WTC11 (cell line): ENCODE measurements at regions not wholly inside any gene's neighbourhood (a gene's known extent, or its start where the extent isn't known, plus 50 kb on each side); places are given as distances from the start of the nearest gene placed in this dataset.

Experiments
- ATAC-seq: fragments of 200-7000 bp; cut with Tn5 transposase; 2 replicates; pipeline ENCODE4 v1.10.0; 2021; ENCODE audit warnings: mild to moderate bottlenecking, moderate library complexity
- CTCF ChIA-PET: fragments of 300-600 bp; sonication (Branson Sonifier 250); formaldehyde crosslinking; loops from one replicate; lab custom pipeline; 2021; ENCODE audit warnings: antibody characterized with exemption; lab: Charles Lee
- POLR2A ChIA-PET: fragments of 350-600 bp; sonication (Branson Sonifier 250); formaldehyde crosslinking; loops from one replicate; lab custom pipeline; 2021; ENCODE audit warnings: antibody characterized with exemption; lab: Charles Lee
- DNase-seq: peaks from one replicate; pipeline ENCODE4 v3.0.0; 2021; ENCODE audit warnings: low spot score
- H3K27ac Mint-ChIP-seq: 2 replicates; pipeline ENCODE4 v1.8.0; 2021; ENCODE audit warnings: mixed read lengths
- H3K27me3 Mint-ChIP-seq: 2 replicates; pipeline ENCODE4 v1.8.0; 2021; ENCODE audit warnings: low read depth, mild to moderate bottlenecking, moderate library complexity, mixed read lengths
- H3K36me3 Mint-ChIP-seq: 2 replicates; pipeline ENCODE4 v1.8.0; 2021; ENCODE audit warnings: mixed read lengths
- H3K4me1 Mint-ChIP-seq: 2 replicates; pipeline ENCODE4 v1.8.0; 2022; ENCODE audit warnings: mixed read lengths
- H3K4me3 Mint-ChIP-seq: 2 replicates; pipeline ENCODE4 v1.8.0; 2021; ENCODE audit warnings: mild to moderate bottlenecking, moderate library complexity, mixed read lengths
- H3K9me3 Mint-ChIP-seq: 2 replicates; pipeline ENCODE4 v1.8.0; 2021; ENCODE audit warnings: mixed read lengths
- CBFB ChIP-seq: sonication (generic); formaldehyde crosslinking; IDR thresholded peaks from 2 replicates; pipeline ENCODE4 v1.8.1; 2022; ENCODE audit warnings: mild to moderate bottlenecking, low read depth, missing genetic modification reagents
- ETV6 ChIP-seq: sonication (generic); formaldehyde crosslinking; IDR thresholded peaks from 2 replicates; pipeline ENCODE4 v1.8.1; 2022; ENCODE audit warnings: mild to moderate bottlenecking, missing genetic modification reagents
- GRHL2 ChIP-seq: fragments of 250-450 bp; sonication (Bioruptor Pico); IDR thresholded peaks from 2 replicates; pipeline ENCODE4 v1.8.0; 2022; ENCODE audit warnings: mild to moderate bottlenecking, moderate library complexity; ENCODE audit not compliant: insufficient replicate concordance, severe bottlenecking
- KAT7 ChIP-seq: sonication (generic); formaldehyde crosslinking; IDR thresholded peaks from 2 replicates; pipeline ENCODE4 v1.8.1; 2023; ENCODE audit warnings: missing genetic modification reagents, mild to moderate bottlenecking, borderline replicate concordance
- NR2C2 ChIP-seq: sonication (generic); formaldehyde crosslinking; IDR thresholded peaks from 2 replicates; pipeline ENCODE4 v1.8.0; 2022; ENCODE audit warnings: mild to moderate bottlenecking, missing genetic modification reagents
- SMAD4 ChIP-seq: sonication (generic); formaldehyde crosslinking; IDR thresholded peaks from 2 replicates; pipeline ENCODE4 v1.8.0; 2022; ENCODE audit warnings: mild to moderate bottlenecking, missing genetic modification reagents
- TEAD1 ChIP-seq: sonication (generic); formaldehyde crosslinking; IDR thresholded peaks from 2 replicates; pipeline ENCODE4 v1.8.0; 2022; ENCODE audit warnings: mild to moderate bottlenecking, missing genetic modification reagents
- ZNF121 ChIP-seq: sonication (generic); formaldehyde crosslinking; IDR thresholded peaks from 2 replicates; pipeline ENCODE4 v1.8.0; 2023; ENCODE audit warnings: missing genetic modification reagents
- ZNF396 ChIP-seq: fragments of 250-450 bp; sonication (Bioruptor Pico); IDR thresholded peaks from 2 replicates; pipeline ENCODE4 v1.8.0; 2021; ENCODE audit warnings: mild to moderate bottlenecking, moderate library complexity, borderline replicate concordance
- ZNF671 ChIP-seq: fragments of 250-450 bp; sonication (Bioruptor Pico); IDR thresholded peaks from 2 replicates; pipeline ENCODE4 v1.8.0; 2021; ENCODE audit warnings: mild to moderate bottlenecking
- TF ChIP-seq, protein P1 (sequence below): sonication (generic); formaldehyde crosslinking; IDR thresholded peaks from 2 replicates; pipeline ENCODE4 v1.8.1; 2023; ENCODE audit warnings: mild to moderate bottlenecking, missing genetic modification reagents, moderate library complexity
- TF ChIP-seq, protein P2 (sequence below): sonication (generic); formaldehyde crosslinking; IDR thresholded peaks from 2 replicates; pipeline ENCODE4 v1.8.1; 2022; ENCODE audit warnings: mild to moderate bottlenecking, missing genetic modification reagents, moderate library complexity, borderline replicate concordance
- TF ChIP-seq, protein P3 (sequence below): fragments of 250-450 bp; sonication (Bioruptor Pico); conservative IDR thresholded peaks from 2 replicates; pipeline ENCODE4 v1.9.0; 2021; ENCODE audit warnings: mild to moderate bottlenecking
- TF ChIP-seq, protein P4 (sequence below): sonication (generic); formaldehyde crosslinking; IDR thresholded peaks from 2 replicates; pipeline ENCODE4 v1.8.0; 2022; ENCODE audit warnings: missing genetic modification reagents
- TF ChIP-seq, protein P5 (sequence below): sonication (generic); formaldehyde crosslinking; IDR thresholded peaks from 2 replicates; pipeline ENCODE4 v1.8.0; 2023; ENCODE audit warnings: missing genetic modification reagents, mild to moderate bottlenecking, borderline replicate concordance

DNA sequence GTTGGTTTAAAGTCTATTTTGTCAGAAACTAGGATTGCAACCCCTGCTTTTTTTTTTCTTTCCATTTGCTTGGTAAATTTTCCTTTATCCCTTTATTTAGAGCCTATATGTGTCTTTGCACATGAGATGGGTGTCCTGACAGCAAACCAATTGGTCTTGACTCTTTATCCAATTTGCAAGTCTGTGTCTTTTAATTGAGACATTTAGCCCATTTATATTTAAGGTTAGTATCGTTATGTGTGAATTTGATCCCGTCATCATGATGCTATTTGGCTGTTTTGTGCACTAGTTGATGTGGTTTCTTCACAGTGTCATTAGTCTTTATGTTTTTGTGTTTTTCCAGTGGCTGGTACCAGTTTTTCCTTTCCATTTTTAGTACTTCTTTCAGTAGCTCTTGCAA is 127.7 kb upstream of the ZNF267 start:
- Mint-ChIP-seq H3K9me3 (peaks cover 82% of the 10 kb centered on the region), H3K36me3 (peaks cover 97% of the 10 kb centered on the region), H3K4me1 (no peaks in the 10 kb centered on the region), H3K27me3 (peaks cover 4% of the 10 kb centered on the region; the same call in 1 of the 2 replicates), H3K4me3 (no peak overlapping the region), H3K27ac (no peak overlapping the region)
- TF ChIP-seq, protein P1, sequence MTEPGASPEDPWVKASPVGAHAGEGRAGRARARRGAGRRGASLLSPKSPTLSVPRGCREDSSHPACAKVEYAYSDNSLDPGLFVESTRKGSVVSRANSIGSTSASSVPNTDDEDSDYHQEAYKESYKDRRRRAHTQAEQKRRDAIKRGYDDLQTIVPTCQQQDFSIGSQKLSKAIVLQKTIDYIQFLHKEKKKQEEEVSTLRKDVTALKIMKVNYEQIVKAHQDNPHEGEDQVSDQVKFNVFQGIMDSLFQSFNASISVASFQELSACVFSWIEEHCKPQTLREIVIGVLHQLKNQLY (CRISPR knock-in tag), result no peak
- no peak for TF ChIP-seq ETV6 (CRISPR knock-in tag)
- TF ChIP-seq TEAD1, result no peak
- TF ChIP-seq, protein P2, sequence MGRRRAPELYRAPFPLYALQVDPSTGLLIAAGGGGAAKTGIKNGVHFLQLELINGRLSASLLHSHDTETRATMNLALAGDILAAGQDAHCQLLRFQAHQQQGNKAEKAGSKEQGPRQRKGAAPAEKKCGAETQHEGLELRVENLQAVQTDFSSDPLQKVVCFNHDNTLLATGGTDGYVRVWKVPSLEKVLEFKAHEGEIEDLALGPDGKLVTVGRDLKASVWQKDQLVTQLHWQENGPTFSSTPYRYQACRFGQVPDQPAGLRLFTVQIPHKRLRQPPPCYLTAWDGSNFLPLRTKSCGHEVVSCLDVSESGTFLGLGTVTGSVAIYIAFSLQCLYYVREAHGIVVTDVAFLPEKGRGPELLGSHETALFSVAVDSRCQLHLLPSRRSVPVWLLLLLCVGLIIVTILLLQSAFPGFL (CRISPR knock-in tag), result no peak
- TF ChIP-seq, protein P3, sequence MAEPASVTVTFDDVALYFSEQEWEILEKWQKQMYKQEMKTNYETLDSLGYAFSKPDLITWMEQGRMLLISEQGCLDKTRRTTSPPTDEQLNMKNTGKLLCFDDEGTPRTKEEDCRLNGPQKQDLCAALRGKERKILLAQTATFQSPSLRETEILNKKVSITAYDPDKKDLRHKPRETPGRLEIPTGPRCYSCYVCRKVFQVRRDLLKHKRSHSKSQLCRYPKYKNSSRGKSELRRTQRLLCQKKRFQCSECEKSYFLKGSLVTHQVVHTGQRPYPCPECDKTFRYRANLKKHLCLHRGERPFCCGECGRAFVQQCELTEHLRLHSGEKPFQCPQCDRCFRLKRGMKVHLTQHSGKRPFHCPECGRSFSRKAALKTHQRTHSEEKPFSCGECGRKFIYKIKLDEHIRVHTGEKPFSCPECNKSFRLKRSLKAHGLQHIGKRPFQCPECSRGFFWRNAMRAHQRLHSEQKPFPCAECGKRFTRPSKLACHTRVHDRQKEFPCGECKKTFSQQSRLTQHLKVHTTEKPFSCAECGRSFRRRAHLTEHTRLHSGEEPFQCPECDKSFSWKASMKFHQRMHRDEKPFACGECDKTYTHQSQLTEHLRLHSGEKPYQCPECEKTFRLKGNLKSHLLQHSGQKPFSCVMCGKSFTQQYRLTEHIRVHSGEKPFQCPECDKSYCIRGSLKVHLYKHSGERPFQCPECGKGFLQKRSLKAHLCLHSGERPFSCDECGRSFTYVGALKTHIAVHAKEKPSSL (CRISPR knock-in tag), result no peak
- ChIA-PET POLR2A (no interaction called here), CTCF (no interaction called here)
- ATAC-seq (no peak), DNase-seq (no peak)

DNA sequence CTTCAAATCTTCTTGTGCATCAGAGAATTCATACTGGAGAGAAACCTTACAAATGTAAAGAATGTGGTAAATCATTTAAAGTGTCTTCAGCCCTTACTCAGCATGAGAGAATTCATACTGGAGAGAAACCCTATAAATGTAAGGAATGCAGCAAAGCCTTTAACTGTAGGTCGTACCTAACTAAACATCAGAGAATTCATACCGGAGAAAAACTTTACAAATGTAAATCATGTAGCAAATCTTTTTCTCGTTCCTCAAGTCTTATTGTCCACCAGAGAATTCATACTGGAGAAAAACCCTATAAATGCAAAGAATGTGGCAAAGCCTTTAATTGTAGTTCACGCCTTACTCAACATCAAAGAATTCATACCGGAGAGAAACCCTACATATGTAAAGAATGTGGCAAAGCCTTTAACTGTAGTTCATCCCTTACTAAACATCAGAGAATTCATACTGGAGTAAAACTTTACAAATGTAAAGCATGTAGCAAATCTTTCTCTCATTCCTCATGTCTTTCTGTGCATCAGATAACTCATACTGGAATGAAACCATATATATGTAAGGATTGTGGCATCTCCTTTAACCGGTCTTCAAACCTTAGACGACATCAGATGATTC is 118.5 kb upstream of the ZNF267 start:
- DNase-seq, result no peak
- Mint-ChIP-seq H3K4me3 (no peak overlapping the region), H3K27ac (no peak overlapping the region), H3K27me3 (peaks cover 11% of the 10 kb centered on the region; the same call in 1 of the 2 replicates), H3K4me1 (no peaks in the 10 kb centered on the region), H3K36me3 (peaks cover 93% of the 10 kb centered on the region), H3K9me3 (peaks cover 84% of the 10 kb centered on the region)
- ChIA-PET POLR2A (no interaction called here), CTCF (no interaction called here)
- no peak for ATAC-seq
- TF ChIP-seq ZNF396 (CRISPR knock-in tag) (no peak), NR2C2 (CRISPR knock-in tag) (no peak), KAT7 (CRISPR knock-in tag) (no peak), ZNF121 (CRISPR knock-in tag) (no peak), GRHL2 (CRISPR knock-in tag) (no peak), CBFB (CRISPR knock-in tag) (no peak), ZNF671 (CRISPR knock-in tag) (no peak), SMAD4 (no peak)
- TF ChIP-seq, protein P4, sequence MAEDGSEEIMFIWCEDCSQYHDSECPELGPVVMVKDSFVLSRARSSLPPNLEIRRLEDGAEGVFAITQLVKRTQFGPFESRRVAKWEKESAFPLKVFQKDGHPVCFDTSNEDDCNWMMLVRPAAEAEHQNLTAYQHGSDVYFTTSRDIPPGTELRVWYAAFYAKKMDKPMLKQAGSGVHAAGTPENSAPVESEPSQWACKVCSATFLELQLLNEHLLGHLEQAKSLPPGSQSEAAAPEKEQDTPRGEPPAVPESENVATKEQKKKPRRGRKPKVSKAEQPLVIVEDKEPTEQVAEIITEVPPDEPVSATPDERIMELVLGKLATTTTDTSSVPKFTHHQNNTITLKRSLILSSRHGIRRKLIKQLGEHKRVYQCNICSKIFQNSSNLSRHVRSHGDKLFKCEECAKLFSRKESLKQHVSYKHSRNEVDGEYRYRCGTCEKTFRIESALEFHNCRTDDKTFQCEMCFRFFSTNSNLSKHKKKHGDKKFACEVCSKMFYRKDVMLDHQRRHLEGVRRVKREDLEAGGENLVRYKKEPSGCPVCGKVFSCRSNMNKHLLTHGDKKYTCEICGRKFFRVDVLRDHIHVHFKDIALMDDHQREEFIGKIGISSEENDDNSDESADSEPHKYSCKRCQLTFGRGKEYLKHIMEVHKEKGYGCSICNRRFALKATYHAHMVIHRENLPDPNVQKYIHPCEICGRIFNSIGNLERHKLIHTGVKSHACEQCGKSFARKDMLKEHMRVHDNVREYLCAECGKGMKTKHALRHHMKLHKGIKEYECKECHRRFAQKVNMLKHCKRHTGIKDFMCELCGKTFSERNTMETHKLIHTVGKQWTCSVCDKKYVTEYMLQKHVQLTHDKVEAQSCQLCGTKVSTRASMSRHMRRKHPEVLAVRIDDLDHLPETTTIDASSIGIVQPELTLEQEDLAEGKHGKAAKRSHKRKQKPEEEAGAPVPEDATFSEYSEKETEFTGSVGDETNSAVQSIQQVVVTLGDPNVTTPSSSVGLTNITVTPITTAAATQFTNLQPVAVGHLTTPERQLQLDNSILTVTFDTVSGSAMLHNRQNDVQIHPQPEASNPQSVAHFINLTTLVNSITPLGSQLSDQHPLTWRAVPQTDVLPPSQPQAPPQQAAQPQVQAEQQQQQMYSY (CRISPR knock-in tag), result no peak
- TF ChIP-seq, protein P5, sequence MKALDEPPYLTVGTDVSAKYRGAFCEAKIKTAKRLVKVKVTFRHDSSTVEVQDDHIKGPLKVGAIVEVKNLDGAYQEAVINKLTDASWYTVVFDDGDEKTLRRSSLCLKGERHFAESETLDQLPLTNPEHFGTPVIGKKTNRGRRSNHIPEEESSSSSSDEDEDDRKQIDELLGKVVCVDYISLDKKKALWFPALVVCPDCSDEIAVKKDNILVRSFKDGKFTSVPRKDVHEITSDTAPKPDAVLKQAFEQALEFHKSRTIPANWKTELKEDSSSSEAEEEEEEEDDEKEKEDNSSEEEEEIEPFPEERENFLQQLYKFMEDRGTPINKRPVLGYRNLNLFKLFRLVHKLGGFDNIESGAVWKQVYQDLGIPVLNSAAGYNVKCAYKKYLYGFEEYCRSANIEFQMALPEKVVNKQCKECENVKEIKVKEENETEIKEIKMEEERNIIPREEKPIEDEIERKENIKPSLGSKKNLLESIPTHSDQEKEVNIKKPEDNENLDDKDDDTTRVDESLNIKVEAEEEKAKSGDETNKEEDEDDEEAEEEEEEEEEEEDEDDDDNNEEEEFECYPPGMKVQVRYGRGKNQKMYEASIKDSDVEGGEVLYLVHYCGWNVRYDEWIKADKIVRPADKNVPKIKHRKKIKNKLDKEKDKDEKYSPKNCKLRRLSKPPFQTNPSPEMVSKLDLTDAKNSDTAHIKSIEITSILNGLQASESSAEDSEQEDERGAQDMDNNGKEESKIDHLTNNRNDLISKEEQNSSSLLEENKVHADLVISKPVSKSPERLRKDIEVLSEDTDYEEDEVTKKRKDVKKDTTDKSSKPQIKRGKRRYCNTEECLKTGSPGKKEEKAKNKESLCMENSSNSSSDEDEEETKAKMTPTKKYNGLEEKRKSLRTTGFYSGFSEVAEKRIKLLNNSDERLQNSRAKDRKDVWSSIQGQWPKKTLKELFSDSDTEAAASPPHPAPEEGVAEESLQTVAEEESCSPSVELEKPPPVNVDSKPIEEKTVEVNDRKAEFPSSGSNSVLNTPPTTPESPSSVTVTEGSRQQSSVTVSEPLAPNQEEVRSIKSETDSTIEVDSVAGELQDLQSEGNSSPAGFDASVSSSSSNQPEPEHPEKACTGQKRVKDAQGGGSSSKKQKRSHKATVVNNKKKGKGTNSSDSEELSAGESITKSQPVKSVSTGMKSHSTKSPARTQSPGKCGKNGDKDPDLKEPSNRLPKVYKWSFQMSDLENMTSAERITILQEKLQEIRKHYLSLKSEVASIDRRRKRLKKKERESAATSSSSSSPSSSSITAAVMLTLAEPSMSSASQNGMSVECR (CRISPR knock-in tag), result no peak
